GM23338 (cell line): ENCODE measurements at regions not wholly inside any gene's neighbourhood (a gene's known extent, or its start where the extent isn't known, plus 50 kb on each side); places are given as distances from the start of the nearest gene placed in this dataset.

Experiments used
- ATAC-seq: fragments of 200-7000 bp; cut with Tn5 transposase; 3 replicates; pipeline ENCODE4 v1.9.1; 2020
- DNase-seq: peaks from one replicate; pipeline ENCODE4 v3.0.0-alpha.2; 2015; ENCODE audit warnings: low spot score
- H2AFZ ChIP-seq: fragments of 200-600 bp; sonication (generic); 2 replicates; pipeline ENCODE4 v1.8.0; 2016; ENCODE audit warnings: antibody characterized with exemption, mild to moderate bottlenecking, moderate library complexity
- H3F3A ChIP-seq: fragments of 200-600 bp; sonication (generic); replicated peaks from 2 replicates; pipeline ENCODE4 v1.8.0; 2017; ENCODE audit warnings: antibody characterized with exemption, mixed run types, low read depth
- H3K27ac ChIP-seq: fragments of 200-600 bp; sonication (generic); 2 replicates; pipeline ENCODE4 v1.6.1; 2016; ENCODE audit warnings: low read depth
- H3K27me3 ChIP-seq: fragments of 200-600 bp; sonication (generic); 2 replicates; pipeline ENCODE4 v1.8.0; 2016; ENCODE audit warnings: mild to moderate bottlenecking, mixed run types, moderate library complexity; ENCODE audit not compliant: insufficient read depth
- H3K36me3 ChIP-seq: fragments of 200-600 bp; sonication (generic); 2 replicates; pipeline ENCODE4 v1.8.0; 2016; ENCODE audit warnings: mild to moderate bottlenecking; ENCODE audit not compliant: insufficient read depth
- H3K4me1 ChIP-seq: fragments of 200-600 bp; sonication (generic); 2 replicates; pipeline ENCODE4 v1.8.0; 2016; ENCODE audit warnings: mild to moderate bottlenecking, moderate library complexity; ENCODE audit not compliant: insufficient read depth
- H3K4me2 ChIP-seq: fragments of 200-600 bp; sonication (generic); 2 replicates; pipeline ENCODE4 v1.7.1; 2017; ENCODE audit warnings: mixed run types
- H3K4me3 ChIP-seq: fragments of 200-600 bp; sonication (generic); 2 replicates; pipeline ENCODE4 v1.6.1; 2016; ENCODE audit warnings: mixed run types
- H3K79me2 ChIP-seq: fragments of 200-600 bp; sonication (generic); replicated peaks from 2 replicates; pipeline ENCODE4 v1.8.0; 2017; ENCODE audit warnings: mild to moderate bottlenecking; ENCODE audit not compliant: insufficient read depth
- H3K9me2 ChIP-seq: fragments of 200-600 bp; sonication (generic); 2 replicates; pipeline ENCODE4 v1.8.0; 2017; ENCODE audit not compliant: insufficient read depth
- H4K20me1 ChIP-seq: fragments of 200-600 bp; sonication (generic); replicated peaks from 2 replicates; pipeline ENCODE4 v1.8.0; 2017; ENCODE audit warnings: mild to moderate bottlenecking; ENCODE audit not compliant: insufficient read depth
- H3K27ac Mint-ChIP-seq: 2 replicates; pipeline ENCODE4 v1.8.0; 2020; ENCODE audit warnings: inconsistent platforms, mild to moderate bottlenecking, moderate library complexity, mixed read lengths
- H3K27me3 Mint-ChIP-seq: 3 replicates; pipeline ENCODE4 v1.8.0; 2022; ENCODE audit warnings: low read depth, mild to moderate bottlenecking, moderate library complexity, mixed read lengths, inconsistent platforms; ENCODE audit not compliant: insufficient read depth, poor library complexity
- H3K36me3 Mint-ChIP-seq: 3 replicates; pipeline ENCODE4 v1.8.0; 2021; ENCODE audit warnings: low read depth, mild to moderate bottlenecking, inconsistent platforms, moderate library complexity, mixed read lengths
- H3K4me1 Mint-ChIP-seq: 3 replicates; pipeline ENCODE4 v1.8.0; 2020; ENCODE audit warnings: mild to moderate bottlenecking, inconsistent platforms, mixed read lengths
- H3K4me3 Mint-ChIP-seq: 3 replicates; pipeline ENCODE4 v1.8.0; 2021; ENCODE audit warnings: moderate library complexity, mild to moderate bottlenecking, inconsistent platforms, mixed read lengths
- H3K9me3 Mint-ChIP-seq: 3 replicates; pipeline ENCODE4 v1.8.0; 2020; ENCODE audit warnings: moderate library complexity, mild to moderate bottlenecking, inconsistent platforms, mixed read lengths
- CREB1 ChIP-seq: fragments of 250-450 bp; sonication (Bioruptor Pico); IDR thresholded peaks from 2 replicates; pipeline ENCODE4 v1.5.0; 2020; ENCODE audit warnings: low read depth, mild to moderate bottlenecking, moderate library complexity
- EZH2 ChIP-seq: fragments of 200-600 bp; sonication (generic); IDR thresholded peaks from one replicate; pipeline ENCODE4 v1.8.0; 2017; ENCODE audit warnings: antibody characterized with exemption, mild to moderate bottlenecking, low read depth; ENCODE audit not compliant: unreplicated experiment
- EZH2phosphoT487 ChIP-seq: fragments of 200-600 bp; sonication (generic); IDR thresholded peaks from one replicate; pipeline ENCODE4 v1.8.1; 2018; ENCODE audit warnings: antibody characterized with exemption; ENCODE audit not compliant: unreplicated experiment
- JUNB ChIP-seq: IDR thresholded peaks from one replicate; pipeline ENCODE4 v1.6.1; 2016; ENCODE audit warnings: antibody characterized with exemption; ENCODE audit not compliant: unreplicated experiment
- NANOG ChIP-seq: IDR thresholded peaks from 2 replicates; pipeline ENCODE4 v1.6.1; 2016; ENCODE audit warnings: antibody characterized with exemption, borderline replicate concordance
- POLR2AphosphoS5 ChIP-seq: IDR thresholded peaks from 2 replicates; pipeline ENCODE4 v1.6.1; 2016; ENCODE audit warnings: antibody characterized with exemption, low read depth
- STAT1 ChIP-seq: IDR thresholded peaks from one replicate; pipeline ENCODE4 v1.6.1; 2016; ENCODE audit warnings: antibody characterized with exemption; ENCODE audit not compliant: unreplicated experiment
- ZNF114 ChIP-seq: fragments of 250-450 bp; sonication (Bioruptor Pico); IDR thresholded peaks from 2 replicates; pipeline ENCODE4 v1.5.0; 2020; ENCODE audit warnings: mild to moderate bottlenecking, moderate library complexity
- ZNF331 ChIP-seq: fragments of 250-450 bp; sonication (Bioruptor Pico); IDR thresholded peaks from 2 replicates; pipeline ENCODE4 v1.5.0; 2020; ENCODE audit warnings: low read depth, mild to moderate bottlenecking, moderate library complexity
- TF ChIP-seq, protein P1 (sequence below): fragments of 250-450 bp; sonication (Bioruptor Pico); IDR thresholded peaks from 2 replicates; pipeline ENCODE4 v1.5.0; 2020; ENCODE audit warnings: mild to moderate bottlenecking, moderate library complexity
- TF ChIP-seq, protein P2 (sequence below), 2 experiments: fragments of 200-600 bp in 1 of 2; sonication (generic) in 1 of 2; conservative IDR thresholded peaks; 2 replicates each; pipeline versions ENCODE4 v1.5.1 to v1.6.1; 2016 to 2017; ENCODE audit warnings: antibody characterized with exemption in 2 of 2, low read depth in 2 of 2, mild to moderate bottlenecking in 2 of 2, moderate library complexity in 1 of 2
- TF ChIP-seq, protein P3 (sequence below): IDR thresholded peaks from one replicate; pipeline ENCODE4 v1.6.1; 2018; ENCODE audit warnings: antibody characterized with exemption; ENCODE audit not compliant: unreplicated experiment
- TF ChIP-seq, protein P4 (sequence below): IDR thresholded peaks from 2 replicates; pipeline ENCODE4 v1.6.1; 2016; ENCODE audit warnings: antibody characterized with exemption

DNA sequence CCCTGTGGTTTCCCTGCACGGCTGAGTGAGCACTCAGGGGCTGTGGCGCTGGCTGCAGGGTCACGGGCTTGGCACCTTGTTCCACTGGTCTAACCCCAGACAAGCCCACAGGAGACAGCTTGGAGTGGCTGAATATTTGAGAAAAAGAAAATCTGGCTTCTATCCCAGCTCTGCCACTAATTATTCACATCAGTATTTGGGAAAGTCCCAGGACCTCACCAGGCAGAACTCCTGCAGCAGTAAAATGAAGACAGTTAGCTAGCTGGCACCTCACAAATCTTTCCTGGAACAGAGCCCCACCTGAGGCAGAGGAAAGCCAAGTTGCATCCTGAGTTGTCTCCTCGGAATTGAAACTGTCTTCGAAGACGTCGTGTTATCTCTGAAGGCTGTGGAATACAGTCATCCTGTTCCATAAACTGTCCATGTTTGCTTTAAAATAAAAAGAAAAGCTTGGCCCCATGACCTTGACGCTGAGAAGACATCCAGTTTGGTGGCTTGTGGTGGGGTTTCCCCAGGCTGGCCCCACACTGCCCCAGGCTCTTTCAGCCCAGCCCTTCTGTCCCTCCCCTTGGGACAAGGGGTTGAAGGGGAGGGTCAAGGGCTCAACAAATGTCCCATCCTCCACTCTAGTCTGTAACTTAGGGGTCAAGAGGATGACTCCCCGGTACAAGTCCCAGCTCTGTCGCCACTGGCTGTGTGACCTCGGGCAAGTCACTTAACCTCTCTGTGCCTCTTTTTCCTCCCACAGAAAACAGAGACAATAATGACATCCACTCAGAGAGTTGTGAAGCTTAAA lies 93.8 kb upstream of the TMPRSS2 start:
- TF ChIP-seq POLR2AphosphoS5 (no peak), EZH2 (no peak), ZNF114 (CRISPR knock-in tag) (no peak), NANOG (no peak), ZNF331 (no peak), STAT1 (no peak), EZH2phosphoT487 (no peak), JUNB (no peak), CREB1 (CRISPR knock-in tag) (no peak)
- TF ChIP-seq, protein P1, sequence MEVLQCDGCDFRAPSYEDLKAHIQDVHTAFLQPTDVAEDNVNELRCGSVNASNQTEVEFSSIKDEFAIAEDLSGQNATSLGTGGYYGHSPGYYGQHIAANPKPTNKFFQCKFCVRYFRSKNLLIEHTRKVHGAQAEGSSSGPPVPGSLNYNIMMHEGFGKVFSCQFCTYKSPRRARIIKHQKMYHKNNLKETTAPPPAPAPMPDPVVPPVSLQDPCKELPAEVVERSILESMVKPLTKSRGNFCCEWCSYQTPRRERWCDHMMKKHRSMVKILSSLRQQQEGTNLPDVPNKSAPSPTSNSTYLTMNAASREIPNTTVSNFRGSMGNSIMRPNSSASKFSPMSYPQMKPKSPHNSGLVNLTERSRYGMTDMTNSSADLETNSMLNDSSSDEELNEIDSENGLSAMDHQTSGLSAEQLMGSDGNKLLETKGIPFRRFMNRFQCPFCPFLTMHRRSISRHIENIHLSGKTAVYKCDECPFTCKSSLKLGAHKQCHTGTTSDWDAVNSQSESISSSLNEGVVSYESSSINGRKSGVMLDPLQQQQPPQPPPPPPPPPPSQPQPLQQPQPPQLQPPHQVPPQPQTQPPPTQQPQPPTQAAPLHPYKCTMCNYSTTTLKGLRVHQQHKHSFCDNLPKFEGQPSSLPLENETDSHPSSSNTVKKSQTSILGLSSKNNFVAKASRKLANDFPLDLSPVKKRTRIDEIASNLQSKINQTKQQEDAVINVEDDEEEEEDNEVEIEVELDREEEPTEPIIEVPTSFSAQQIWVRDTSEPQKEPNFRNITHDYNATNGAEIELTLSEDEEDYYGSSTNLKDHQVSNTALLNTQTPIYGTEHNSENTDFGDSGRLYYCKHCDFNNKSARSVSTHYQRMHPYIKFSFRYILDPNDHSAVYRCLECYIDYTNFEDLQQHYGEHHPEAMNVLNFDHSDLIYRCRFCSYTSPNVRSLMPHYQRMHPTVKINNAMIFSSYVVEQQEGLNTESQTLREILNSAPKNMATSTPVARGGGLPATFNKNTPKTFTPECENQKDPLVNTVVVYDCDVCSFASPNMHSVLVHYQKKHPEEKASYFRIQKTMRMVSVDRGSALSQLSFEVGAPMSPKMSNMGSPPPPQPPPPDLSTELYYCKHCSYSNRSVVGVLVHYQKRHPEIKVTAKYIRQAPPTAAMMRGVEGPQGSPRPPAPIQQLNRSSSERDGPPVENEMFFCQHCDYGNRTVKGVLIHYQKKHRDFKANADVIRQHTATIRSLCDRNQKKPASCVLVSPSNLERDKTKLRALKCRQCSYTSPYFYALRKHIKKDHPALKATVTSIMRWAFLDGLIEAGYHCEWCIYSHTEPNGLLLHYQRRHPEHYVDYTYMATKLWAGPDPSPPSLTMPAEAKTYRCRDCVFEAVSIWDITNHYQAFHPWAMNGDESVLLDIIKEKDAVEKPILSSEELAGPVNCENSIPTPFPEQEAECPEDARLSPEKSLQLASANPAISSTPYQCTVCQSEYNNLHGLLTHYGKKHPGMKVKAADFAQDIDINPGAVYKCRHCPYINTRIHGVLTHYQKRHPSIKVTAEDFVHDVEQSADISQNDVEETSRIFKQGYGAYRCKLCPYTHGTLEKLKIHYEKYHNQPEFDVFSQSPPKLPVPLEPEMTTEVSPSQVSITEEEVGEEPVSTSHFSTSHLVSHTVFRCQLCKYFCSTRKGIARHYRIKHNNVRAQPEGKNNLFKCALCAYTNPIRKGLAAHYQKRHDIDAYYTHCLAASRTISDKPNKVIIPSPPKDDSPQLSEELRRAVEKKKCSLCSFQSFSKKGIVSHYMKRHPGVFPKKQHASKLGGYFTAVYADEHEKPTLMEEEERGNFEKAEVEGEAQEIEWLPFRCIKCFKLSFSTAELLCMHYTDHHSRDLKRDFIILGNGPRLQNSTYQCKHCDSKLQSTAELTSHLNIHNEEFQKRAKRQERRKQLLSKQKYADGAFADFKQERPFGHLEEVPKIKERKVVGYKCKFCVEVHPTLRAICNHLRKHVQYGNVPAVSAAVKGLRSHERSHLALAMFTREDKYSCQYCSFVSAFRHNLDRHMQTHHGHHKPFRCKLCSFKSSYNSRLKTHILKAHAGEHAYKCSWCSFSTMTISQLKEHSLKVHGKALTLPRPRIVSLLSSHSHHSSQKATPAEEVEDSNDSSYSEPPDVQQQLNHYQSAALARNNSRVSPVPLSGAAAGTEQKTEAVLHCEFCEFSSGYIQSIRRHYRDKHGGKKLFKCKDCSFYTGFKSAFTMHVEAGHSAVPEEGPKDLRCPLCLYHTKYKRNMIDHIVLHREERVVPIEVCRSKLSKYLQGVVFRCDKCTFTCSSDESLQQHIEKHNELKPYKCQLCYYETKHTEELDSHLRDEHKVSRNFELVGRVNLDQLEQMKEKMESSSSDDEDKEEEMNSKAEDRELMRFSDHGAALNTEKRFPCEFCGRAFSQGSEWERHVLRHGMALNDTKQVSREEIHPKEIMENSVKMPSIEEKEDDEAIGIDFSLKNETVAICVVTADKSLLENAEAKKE = no peak
- TF ChIP-seq, protein P2, sequence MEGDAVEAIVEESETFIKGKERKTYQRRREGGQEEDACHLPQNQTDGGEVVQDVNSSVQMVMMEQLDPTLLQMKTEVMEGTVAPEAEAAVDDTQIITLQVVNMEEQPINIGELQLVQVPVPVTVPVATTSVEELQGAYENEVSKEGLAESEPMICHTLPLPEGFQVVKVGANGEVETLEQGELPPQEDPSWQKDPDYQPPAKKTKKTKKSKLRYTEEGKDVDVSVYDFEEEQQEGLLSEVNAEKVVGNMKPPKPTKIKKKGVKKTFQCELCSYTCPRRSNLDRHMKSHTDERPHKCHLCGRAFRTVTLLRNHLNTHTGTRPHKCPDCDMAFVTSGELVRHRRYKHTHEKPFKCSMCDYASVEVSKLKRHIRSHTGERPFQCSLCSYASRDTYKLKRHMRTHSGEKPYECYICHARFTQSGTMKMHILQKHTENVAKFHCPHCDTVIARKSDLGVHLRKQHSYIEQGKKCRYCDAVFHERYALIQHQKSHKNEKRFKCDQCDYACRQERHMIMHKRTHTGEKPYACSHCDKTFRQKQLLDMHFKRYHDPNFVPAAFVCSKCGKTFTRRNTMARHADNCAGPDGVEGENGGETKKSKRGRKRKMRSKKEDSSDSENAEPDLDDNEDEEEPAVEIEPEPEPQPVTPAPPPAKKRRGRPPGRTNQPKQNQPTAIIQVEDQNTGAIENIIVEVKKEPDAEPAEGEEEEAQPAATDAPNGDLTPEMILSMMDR (conservative IDR thresholded peaks at IDR 0.05; ENCODE audit: low read depth in 2 of 2) = no peak
- TF ChIP-seq, protein P3, sequence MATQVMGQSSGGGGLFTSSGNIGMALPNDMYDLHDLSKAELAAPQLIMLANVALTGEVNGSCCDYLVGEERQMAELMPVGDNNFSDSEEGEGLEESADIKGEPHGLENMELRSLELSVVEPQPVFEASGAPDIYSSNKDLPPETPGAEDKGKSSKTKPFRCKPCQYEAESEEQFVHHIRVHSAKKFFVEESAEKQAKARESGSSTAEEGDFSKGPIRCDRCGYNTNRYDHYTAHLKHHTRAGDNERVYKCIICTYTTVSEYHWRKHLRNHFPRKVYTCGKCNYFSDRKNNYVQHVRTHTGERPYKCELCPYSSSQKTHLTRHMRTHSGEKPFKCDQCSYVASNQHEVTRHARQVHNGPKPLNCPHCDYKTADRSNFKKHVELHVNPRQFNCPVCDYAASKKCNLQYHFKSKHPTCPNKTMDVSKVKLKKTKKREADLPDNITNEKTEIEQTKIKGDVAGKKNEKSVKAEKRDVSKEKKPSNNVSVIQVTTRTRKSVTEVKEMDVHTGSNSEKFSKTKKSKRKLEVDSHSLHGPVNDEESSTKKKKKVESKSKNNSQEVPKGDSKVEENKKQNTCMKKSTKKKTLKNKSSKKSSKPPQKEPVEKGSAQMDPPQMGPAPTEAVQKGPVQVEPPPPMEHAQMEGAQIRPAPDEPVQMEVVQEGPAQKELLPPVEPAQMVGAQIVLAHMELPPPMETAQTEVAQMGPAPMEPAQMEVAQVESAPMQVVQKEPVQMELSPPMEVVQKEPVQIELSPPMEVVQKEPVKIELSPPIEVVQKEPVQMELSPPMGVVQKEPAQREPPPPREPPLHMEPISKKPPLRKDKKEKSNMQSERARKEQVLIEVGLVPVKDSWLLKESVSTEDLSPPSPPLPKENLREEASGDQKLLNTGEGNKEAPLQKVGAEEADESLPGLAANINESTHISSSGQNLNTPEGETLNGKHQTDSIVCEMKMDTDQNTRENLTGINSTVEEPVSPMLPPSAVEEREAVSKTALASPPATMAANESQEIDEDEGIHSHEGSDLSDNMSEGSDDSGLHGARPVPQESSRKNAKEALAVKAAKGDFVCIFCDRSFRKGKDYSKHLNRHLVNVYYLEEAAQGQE = no peak
- TF ChIP-seq, protein P4, sequence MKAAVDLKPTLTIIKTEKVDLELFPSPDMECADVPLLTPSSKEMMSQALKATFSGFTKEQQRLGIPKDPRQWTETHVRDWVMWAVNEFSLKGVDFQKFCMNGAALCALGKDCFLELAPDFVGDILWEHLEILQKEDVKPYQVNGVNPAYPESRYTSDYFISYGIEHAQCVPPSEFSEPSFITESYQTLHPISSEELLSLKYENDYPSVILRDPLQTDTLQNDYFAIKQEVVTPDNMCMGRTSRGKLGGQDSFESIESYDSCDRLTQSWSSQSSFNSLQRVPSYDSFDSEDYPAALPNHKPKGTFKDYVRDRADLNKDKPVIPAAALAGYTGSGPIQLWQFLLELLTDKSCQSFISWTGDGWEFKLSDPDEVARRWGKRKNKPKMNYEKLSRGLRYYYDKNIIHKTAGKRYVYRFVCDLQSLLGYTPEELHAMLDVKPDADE = no peak
- H3K9me3 Mint-ChIP-seq = no peaks in the 10 kb centered on the region; the same call in 1 of the 3 replicates
- H3K27ac Mint-ChIP-seq = no peak overlapping the region
- Histone ChIP-seq H3K4me2 (no peak overlapping the region), H2AFZ (no peak overlapping the region), H3K27me3 (no peaks in the 10 kb centered on the region), H3K4me1 (no peaks in the 10 kb centered on the region; the same call in 1 of the 2 replicates), H3K79me2 (no peaks in the 10 kb centered on the region), H3K4me3 (no peak overlapping the region), H3K9me2 (no peaks in the 10 kb centered on the region), H3K36me3 (no peaks in the 10 kb centered on the region), H3F3A (no peaks in the 10 kb centered on the region), H3K27ac (no peak overlapping the region), H4K20me1 (no peaks in the 10 kb centered on the region)
- H3K27me3 Mint-ChIP-seq = peaks cover 10% of the 10 kb centered on the region
- H3K4me3 Mint-ChIP-seq = no peak overlapping the region
- DNase-seq (no peak), ATAC-seq (no peak)
- H3K4me1 Mint-ChIP-seq = peaks cover 11% of the 10 kb centered on the region
- no peaks in the 10 kb centered on the region for H3K36me3 Mint-ChIP-seq
